ENCODE measurements at regions not wholly inside any gene's neighbourhood (a gene's known extent, or its start where the extent isn't known, plus 50 kb on each side); places are given as distances from the start of the nearest gene placed in this dataset.

DNA sequence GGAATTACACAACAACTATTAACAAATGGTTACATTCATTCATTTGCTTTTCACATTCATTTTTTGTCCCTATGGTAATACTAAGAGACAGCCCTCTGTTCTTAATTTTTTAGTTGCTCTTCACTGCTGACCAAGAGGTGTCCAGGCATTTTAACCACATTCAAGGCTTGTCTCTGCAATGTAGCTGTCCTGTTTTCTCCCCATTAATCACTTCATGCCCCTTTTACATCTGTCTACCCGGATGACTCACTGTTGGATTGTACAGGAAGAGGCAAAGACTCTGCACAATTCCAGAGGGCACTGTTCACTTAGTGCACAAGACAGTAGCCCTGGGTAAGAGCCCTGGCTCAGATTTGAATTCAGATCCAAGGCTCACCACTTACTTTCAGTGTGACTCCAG, 168.5 kb downstream of the NOC3L start:
- no peaks in the 10 kb centered on the region for H3K36me3 ChIP-seq (ENCODE audit: low read depth, missing control alignments)
- no peak for DNase-seq
- intact Hi-C loops (cut with DNase I; ENCODE audit: low total_unique reads): no loop called here
- TF ChIP-seq, protein P1, sequence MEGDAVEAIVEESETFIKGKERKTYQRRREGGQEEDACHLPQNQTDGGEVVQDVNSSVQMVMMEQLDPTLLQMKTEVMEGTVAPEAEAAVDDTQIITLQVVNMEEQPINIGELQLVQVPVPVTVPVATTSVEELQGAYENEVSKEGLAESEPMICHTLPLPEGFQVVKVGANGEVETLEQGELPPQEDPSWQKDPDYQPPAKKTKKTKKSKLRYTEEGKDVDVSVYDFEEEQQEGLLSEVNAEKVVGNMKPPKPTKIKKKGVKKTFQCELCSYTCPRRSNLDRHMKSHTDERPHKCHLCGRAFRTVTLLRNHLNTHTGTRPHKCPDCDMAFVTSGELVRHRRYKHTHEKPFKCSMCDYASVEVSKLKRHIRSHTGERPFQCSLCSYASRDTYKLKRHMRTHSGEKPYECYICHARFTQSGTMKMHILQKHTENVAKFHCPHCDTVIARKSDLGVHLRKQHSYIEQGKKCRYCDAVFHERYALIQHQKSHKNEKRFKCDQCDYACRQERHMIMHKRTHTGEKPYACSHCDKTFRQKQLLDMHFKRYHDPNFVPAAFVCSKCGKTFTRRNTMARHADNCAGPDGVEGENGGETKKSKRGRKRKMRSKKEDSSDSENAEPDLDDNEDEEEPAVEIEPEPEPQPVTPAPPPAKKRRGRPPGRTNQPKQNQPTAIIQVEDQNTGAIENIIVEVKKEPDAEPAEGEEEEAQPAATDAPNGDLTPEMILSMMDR (IDR thresholded peaks at IDR 0.05): no peak
- TF ChIP-seq POLR2A (IDR thresholded peaks at IDR 0.05): no peak
- H3K27ac ChIP-seq: no peak overlapping the region
- peaks cover 13% of the 10 kb centered on the region for H3K4me1 ChIP-seq
- no peak overlapping the region for H3K4me3 ChIP-seq
- no peaks in the 10 kb centered on the region for H3K27me3 ChIP-seq
- 50 to 92% methylated on average over 1 of the region's 1 CpG for WGBS, 2 donors
- H3K9me3 ChIP-seq: no peaks in the 10 kb centered on the region

DNA sequence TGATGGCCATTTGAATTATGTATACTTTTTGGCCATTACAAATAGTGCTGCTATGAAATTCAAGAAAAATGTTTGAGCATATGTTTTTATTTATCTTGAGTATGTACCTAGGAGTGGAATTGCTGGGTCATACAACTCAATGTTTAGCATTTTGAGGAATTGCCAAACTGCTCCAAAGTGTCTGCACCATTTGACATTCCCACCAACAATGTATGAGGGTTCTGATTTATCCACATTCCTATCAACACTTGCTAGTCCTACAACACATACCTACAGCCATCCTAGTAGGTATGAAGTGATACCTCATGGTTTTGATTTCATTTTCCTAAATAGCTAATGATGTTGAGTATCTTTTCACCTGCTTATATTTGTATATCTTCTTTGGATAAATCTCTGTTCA, 165.5 kb downstream of the NOC3L start:
- intact Hi-C loops (cut with DNase I; ENCODE audit: low total_unique reads): no loop called here
- H3K4me1 ChIP-seq: peaks cover 13% of the 10 kb centered on the region
- H3K9me3 ChIP-seq: no peaks in the 10 kb centered on the region
- DNase-seq: no peak
- no peaks in the 10 kb centered on the region for H3K27me3 ChIP-seq
- H3K4me3 ChIP-seq: no peak overlapping the region
- H3K36me3 ChIP-seq (ENCODE audit: low read depth, missing control alignments): no peaks in the 10 kb centered on the region
- no peak overlapping the region for H3K27ac ChIP-seq
- TF ChIP-seq POLR2A (IDR thresholded peaks at IDR 0.05): no peak
- TF ChIP-seq, protein P1 (IDR thresholded peaks at IDR 0.05): no peak

DNA sequence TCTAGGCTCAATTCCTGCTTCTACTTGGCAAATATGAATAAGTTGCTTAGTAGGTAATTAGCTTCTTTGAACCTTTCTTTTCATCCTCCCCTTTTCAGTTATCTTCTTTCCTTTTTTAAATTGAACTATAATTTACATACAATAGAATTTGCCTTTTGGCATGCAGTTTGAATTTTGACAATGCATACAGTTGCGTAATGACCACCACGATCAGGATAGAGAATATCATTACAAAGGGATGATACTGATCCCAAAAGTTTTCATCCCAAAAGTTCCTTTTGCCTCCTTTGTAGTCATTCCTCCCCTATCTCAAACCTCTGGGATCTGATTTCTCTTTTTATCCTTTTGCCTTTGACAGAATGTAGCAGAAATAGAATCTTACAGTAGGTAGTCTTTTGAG, 164.4 kb downstream of the NOC3L start:
- intact Hi-C loops (cut with DNase I; ENCODE audit: low total_unique reads): no loop called here
- no peaks in the 10 kb centered on the region for H3K9me3 ChIP-seq
- TF ChIP-seq POLR2A (IDR thresholded peaks at IDR 0.05): no peak
- TF ChIP-seq, protein P1 (IDR thresholded peaks at IDR 0.05): no peak
- no peak overlapping the region for H3K4me3 ChIP-seq
- no peak overlapping the region for H3K27ac ChIP-seq
- no peaks in the 10 kb centered on the region for H3K36me3 ChIP-seq (ENCODE audit: low read depth, missing control alignments)
- DNase-seq: no peak
- H3K27me3 ChIP-seq: no peaks in the 10 kb centered on the region
- peaks cover 8% of the 10 kb centered on the region for H3K4me1 ChIP-seq
- 92 to 95% methylated on average over 2 of the region's 2 CpGs for WGBS, 2 donors

DNA sequence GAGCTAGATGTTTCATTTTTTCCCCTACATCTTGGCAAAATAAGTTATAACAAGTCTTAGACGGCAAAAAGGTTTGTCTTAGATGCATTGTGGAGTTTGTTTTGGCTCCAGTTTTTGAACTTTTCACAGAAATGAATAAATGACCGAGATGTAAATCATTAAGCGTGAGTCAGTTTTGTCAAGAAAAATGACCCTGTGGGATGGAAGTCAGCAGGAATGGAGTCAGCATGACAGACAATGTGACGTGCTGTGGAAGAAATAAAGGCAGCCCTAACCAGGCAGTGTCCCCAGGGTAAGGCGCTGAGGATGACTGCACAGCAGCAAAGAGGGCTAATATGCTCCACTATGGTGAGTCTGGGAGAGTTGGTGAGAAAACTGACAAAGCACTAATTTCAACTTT, 163.2 kb downstream of the NOC3L start:
- DNase-seq: no peak
- Histone ChIP-seq H3K36me3 (ENCODE audit: low read depth, missing control alignments) (no peaks in the 10 kb centered on the region), H3K4me3 (no peak overlapping the region), H3K27me3 (no peaks in the 10 kb centered on the region), H3K4me1 (no peaks in the 10 kb centered on the region), H3K9me3 (no peaks in the 10 kb centered on the region), H3K27ac (no peak overlapping the region)
- TF ChIP-seq POLR2A (IDR thresholded peaks at IDR 0.05): no peak
- TF ChIP-seq, protein P1 (IDR thresholded peaks at IDR 0.05): no peak
- WGBS, 2 donors: 53 to 57% methylated on average over 5 of the region's 5 CpGs
- intact Hi-C loops (cut with DNase I; ENCODE audit: low total_unique reads): no loop called here

DNA sequence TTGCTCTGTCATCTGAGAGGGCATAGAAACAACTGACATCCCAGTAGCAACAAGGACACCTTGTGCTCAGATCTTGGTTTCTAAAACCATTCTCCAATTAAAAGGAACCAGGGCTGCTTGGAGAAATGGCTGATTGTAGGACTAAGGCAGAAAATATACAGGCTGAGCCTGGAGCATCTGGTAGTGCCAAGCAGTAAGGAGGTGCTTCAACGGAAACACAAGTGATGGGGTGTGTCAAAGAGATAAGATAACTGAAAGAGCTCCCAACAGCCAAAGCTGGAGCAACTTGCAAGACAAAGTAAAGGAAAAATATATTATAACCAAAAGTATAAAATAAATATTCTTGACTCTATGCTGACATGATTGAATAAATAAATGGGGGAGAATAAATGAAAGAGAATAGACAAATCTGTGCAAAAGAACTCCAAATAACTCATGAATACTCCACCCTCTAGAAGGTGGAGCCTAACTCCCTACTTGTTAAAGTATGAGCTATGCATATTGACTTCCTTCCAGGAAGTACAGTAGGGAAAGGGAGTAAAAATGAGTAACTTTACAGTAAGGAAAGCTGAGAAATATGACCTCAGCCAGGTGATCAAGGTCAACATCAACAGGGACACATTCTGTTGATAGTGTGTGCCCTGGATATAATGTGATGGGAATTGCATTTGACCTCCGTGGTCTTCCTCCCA, 162.4 kb downstream of the NOC3L start:
- no peak for TF ChIP-seq POLR2A (IDR thresholded peaks at IDR 0.05)
- TF ChIP-seq, protein P1 (IDR thresholded peaks at IDR 0.05): no peak
- Histone ChIP-seq H3K27me3 (no peaks in the 10 kb centered on the region), H3K36me3 (ENCODE audit: low read depth, missing control alignments) (no peaks in the 10 kb centered on the region), H3K4me1 (no peaks in the 10 kb centered on the region), H3K4me3 (no peak overlapping the region), H3K27ac (no peak overlapping the region), H3K9me3 (no peaks in the 10 kb centered on the region)
- intact Hi-C loops (cut with DNase I; ENCODE audit: low total_unique reads): no loop called here
- 71 to 81% methylated on average over 2 of the region's 2 CpGs for WGBS, 2 donors
- no peak for DNase-seq

Data from testis (tissue), 2 donors.